HUES6 (cell line): ENCODE measurements at regions not wholly inside any gene's neighbourhood (a gene's known extent, or its start where the extent isn't known, plus 50 kb on each side); places are given as distances from the start of the nearest gene placed in this dataset.

ENCODE experiments used
- H3K27ac ChIP-seq: 2 replicates; pipeline ENCODE4 v1.7.0; 2013; ENCODE audit warnings: low read depth, mild to moderate bottlenecking, low read length, inconsistent platforms
- H3K27me3 ChIP-seq: 2 replicates; pipeline ENCODE4 v1.6.1; 2013; ENCODE audit warnings: low read length; ENCODE audit not compliant: control insufficient read depth, insufficient read depth
- H3K36me3 ChIP-seq: 2 replicates; pipeline ENCODE4 v1.6.1; 2013; ENCODE audit warnings: low read length; ENCODE audit not compliant: control insufficient read depth, insufficient read depth
- H3K4me1 ChIP-seq: 2 replicates; pipeline ENCODE4 v1.6.1; 2013; ENCODE audit warnings: low read length; ENCODE audit not compliant: control insufficient read depth, insufficient read depth
- H3K4me3 ChIP-seq: 2 replicates; pipeline ENCODE4 v1.5.1; 2013; ENCODE audit warnings: low read depth, low read length
- H3K9ac ChIP-seq: one replicate; pipeline ENCODE4 v1.6.1; 2013; ENCODE audit warnings: mild to moderate bottlenecking, low read length
- H3K9me3 ChIP-seq: 2 replicates; pipeline ENCODE4 v1.6.1; 2013; ENCODE audit warnings: low read depth, low read length; ENCODE audit not compliant: control insufficient read depth, insufficient read depth

- peak overlapping the region; percentile 45 for H3K4me3 ChIP-seq
- H3K9me3 ChIP-seq: no peaks in the 10 kb centered on the region
- H3K27me3 ChIP-seq: peaks cover 17% of the 10 kb centered on the region
- H3K9ac ChIP-seq: peak overlapping the region; percentile 14
- H3K4me1 ChIP-seq: 0 out of 2 replicates have a peak, but pooled peaks cover 4% of the 10 kb centered on the region
- H3K36me3 ChIP-seq: no peaks in the 10 kb centered on the region
- H3K27ac ChIP-seq: no peak overlapping the region
Observed at GRCh38 chr11:119481667-119482400, 58.9 kb upstream of the THY1 start.

GRCh38 chr11:119481021-119481666, 58.2 kb upstream of the THY1 start:
- peak overlapping the region; percentile 45 for H3K4me3 ChIP-seq
- H3K27me3 ChIP-seq: peaks cover 17% of the 10 kb centered on the region
- H3K4me1 ChIP-seq: 0 out of 2 replicates have a peak, but pooled peaks cover 4% of the 10 kb centered on the region
- H3K9ac ChIP-seq: peak overlapping the region; percentile 14
- H3K27ac ChIP-seq: no peak overlapping the region
- no peaks in the 10 kb centered on the region for H3K9me3 ChIP-seq
- H3K36me3 ChIP-seq: no peaks in the 10 kb centered on the region

- H3K4me3 ChIP-seq: no peak overlapping the region
- H3K36me3 ChIP-seq: no peaks in the 10 kb centered on the region
- H3K9ac ChIP-seq: no peak overlapping the region
- no peak overlapping the region for H3K27ac ChIP-seq
- H3K27me3 ChIP-seq: peaks cover 17% of the 10 kb centered on the region
- H3K9me3 ChIP-seq: no peaks in the 10 kb centered on the region
- H3K4me1 ChIP-seq: 0 out of 2 replicates have a peak, but pooled peaks cover 4% of the 10 kb centered on the region
Observed at GRCh38 chr11:119480380-119481020, 57.5 kb upstream of the THY1 start.

- Histone ChIP-seq H3K4me1 (0 out of 2 replicates have a peak, but pooled peaks cover 4% of the 10 kb centered on the region), H3K9me3 (no peaks in the 10 kb centered on the region), H3K36me3 (no peaks in the 10 kb centered on the region), H3K4me3 (no peak overlapping the region), H3K27me3 (peaks cover 17% of the 10 kb centered on the region), H3K9ac (no peak overlapping the region), H3K27ac (no peak overlapping the region)
Observed at GRCh38 chr11:119479685-119480275, 56.8 kb upstream of the THY1 start.

- no peaks in the 10 kb centered on the region for H3K9me3 ChIP-seq
- 0 out of 2 replicates have a peak, but pooled peaks cover 4% of the 10 kb centered on the region for H3K4me1 ChIP-seq
- no peak overlapping the region for H3K4me3 ChIP-seq
- H3K27ac ChIP-seq: no peak overlapping the region
- no peak overlapping the region for H3K9ac ChIP-seq
- peaks cover 17% of the 10 kb centered on the region for H3K27me3 ChIP-seq
- no peaks in the 10 kb centered on the region for H3K36me3 ChIP-seq
Observed at GRCh38 chr11:119478711-119479285, 55.8 kb upstream of the THY1 start.

- Histone ChIP-seq H3K9ac (no peak overlapping the region), H3K36me3 (no peaks in the 10 kb centered on the region), H3K27me3 (peaks cover 9% of the 10 kb centered on the region), H3K4me3 (no peak overlapping the region), H3K4me1 (0 out of 2 replicates have a peak, but pooled peaks cover 4% of the 10 kb centered on the region), H3K9me3 (no peaks in the 10 kb centered on the region), H3K27ac (no peak overlapping the region)
Observed at GRCh38 chr11:119476666-119477331, 53.8 kb upstream of the THY1 start.

GRCh38 chr11:119476038-119476437, 53.1 kb upstream of the THY1 start:
- Histone ChIP-seq H3K27ac (no peak overlapping the region), H3K9me3 (no peaks in the 10 kb centered on the region), H3K27me3 (peaks cover 6% of the 10 kb centered on the region; the same call in 1 of the 2 replicates), H3K36me3 (no peaks in the 10 kb centered on the region), H3K4me3 (no peak overlapping the region), H3K9ac (no peak overlapping the region), H3K4me1 (peaks cover 6% of the 10 kb centered on the region; the same call in 1 of the 2 replicates)

- H3K27me3 ChIP-seq: peaks cover 6% of the 10 kb centered on the region; the same call in 1 of the 2 replicates
- H3K4me1 ChIP-seq: peaks cover 10% of the 10 kb centered on the region; the same call in 1 of the 2 replicates
- H3K27ac ChIP-seq: no peak overlapping the region
- no peaks in the 10 kb centered on the region for H3K36me3 ChIP-seq
- H3K9me3 ChIP-seq: no peaks in the 10 kb centered on the region
- H3K4me3 ChIP-seq: no peak overlapping the region
- no peak overlapping the region for H3K9ac ChIP-seq
Observed at GRCh38 chr11:119474682-119475596, 52.0 kb upstream of the THY1 start.

- no peak overlapping the region for H3K9ac ChIP-seq
- H3K27me3 ChIP-seq: peaks cover 6% of the 10 kb centered on the region; the same call in 1 of the 2 replicates
- H3K36me3 ChIP-seq: no peaks in the 10 kb centered on the region
- no peak overlapping the region for H3K27ac ChIP-seq
- H3K4me1 ChIP-seq: peaks cover 10% of the 10 kb centered on the region; the same call in 1 of the 2 replicates
- H3K9me3 ChIP-seq: no peaks in the 10 kb centered on the region
- no peak overlapping the region for H3K4me3 ChIP-seq
Observed at GRCh38 chr11:119473901-119474681, 51.1 kb upstream of the THY1 start.
